Hippocampal formation (tissue), 2 donors: ENCODE measurements at regions not wholly inside any gene's neighbourhood (a gene's known extent, or its start where the extent isn't known, plus 50 kb on each side); places are given as distances from the start of the nearest gene placed in this dataset.

Source experiments
- DNase-seq, 2 donors: peaks; one replicate each; lab custom pipeline; 2025; lab: John Stamatoyannopoulos, UW

GRCh38 chr13:85742355-85742754, 56.9 kb downstream of the SLITRK6 start:
- DNase-seq: no peak

GRCh38 chr13:85741017-85741416, 58.2 kb downstream of the SLITRK6 start:
- DNase-seq: no peak

GRCh38 chr13:85738696-85739320, 60.4 kb downstream of the SLITRK6 start:
- no peak for DNase-seq

- no peak for DNase-seq
These were observed 61.3 kb downstream of the SLITRK6 start for GRCh38 chr13:85737952-85738351.

GRCh38 chr13:85729296-85729695, 69.9 kb downstream of the SLITRK6 start:
- no peak for DNase-seq

GRCh38 chr13:85728811-85729210, 70.4 kb downstream of the SLITRK6 start:
- no peak for DNase-seq

- no peak for DNase-seq
These were observed 73.8 kb downstream of the SLITRK6 start for GRCh38 chr13:85725433-85725832.

- no peak for DNase-seq
These were observed 74.4 kb downstream of the SLITRK6 start for GRCh38 chr13:85724546-85725432.

- DNase-seq: no peak
These were observed 79.5 kb downstream of the SLITRK6 start for GRCh38 chr13:85719749-85720148.

- DNase-seq: no peak
These were observed 81.3 kb downstream of the SLITRK6 start for GRCh38 chr13:85717921-85718320.

GRCh38 chr13:85710545-85710944, 88.7 kb downstream of the SLITRK6 start:
- no peak for DNase-seq

- no peak for DNase-seq
These were observed 89.5 kb downstream of the SLITRK6 start for GRCh38 chr13:85709721-85710120.

- DNase-seq: no peak
These were observed 90.1 kb downstream of the SLITRK6 start for GRCh38 chr13:85709072-85709471.

GRCh38 chr13:85700906-85701305, 98.3 kb downstream of the SLITRK6 start:
- DNase-seq: no peak

- no peak for DNase-seq
These were observed 101.0 kb downstream of the SLITRK6 start for GRCh38 chr13:85698256-85698655.

- no peak for DNase-seq
These were observed 104.2 kb downstream of the SLITRK6 start for GRCh38 chr13:85694992-85695391.

- DNase-seq: no peak
These were observed 105.2 kb downstream of the SLITRK6 start for GRCh38 chr13:85693889-85694511.

GRCh38 chr13:85690368-85690767, 108.9 kb downstream of the SLITRK6 start:
- DNase-seq: no peak

GRCh38 chr13:85685436-85685835, 113.8 kb downstream of the SLITRK6 start:
- DNase-seq: no peak

- DNase-seq: no peak
These were observed 123.9 kb downstream of the SLITRK6 start for GRCh38 chr13:85675151-85675907.

GRCh38 chr13:85671336-85671735, 127.9 kb downstream of the SLITRK6 start:
- no peak for DNase-seq

GRCh38 chr13:85666356-85666755, 132.9 kb downstream of the SLITRK6 start:
- no peak for DNase-seq
